ENCODE measurements at regions not wholly inside any gene's neighbourhood (a gene's known extent, or its start where the extent isn't known, plus 50 kb on each side); places are given as distances from the start of the nearest gene placed in this dataset.

DNA sequence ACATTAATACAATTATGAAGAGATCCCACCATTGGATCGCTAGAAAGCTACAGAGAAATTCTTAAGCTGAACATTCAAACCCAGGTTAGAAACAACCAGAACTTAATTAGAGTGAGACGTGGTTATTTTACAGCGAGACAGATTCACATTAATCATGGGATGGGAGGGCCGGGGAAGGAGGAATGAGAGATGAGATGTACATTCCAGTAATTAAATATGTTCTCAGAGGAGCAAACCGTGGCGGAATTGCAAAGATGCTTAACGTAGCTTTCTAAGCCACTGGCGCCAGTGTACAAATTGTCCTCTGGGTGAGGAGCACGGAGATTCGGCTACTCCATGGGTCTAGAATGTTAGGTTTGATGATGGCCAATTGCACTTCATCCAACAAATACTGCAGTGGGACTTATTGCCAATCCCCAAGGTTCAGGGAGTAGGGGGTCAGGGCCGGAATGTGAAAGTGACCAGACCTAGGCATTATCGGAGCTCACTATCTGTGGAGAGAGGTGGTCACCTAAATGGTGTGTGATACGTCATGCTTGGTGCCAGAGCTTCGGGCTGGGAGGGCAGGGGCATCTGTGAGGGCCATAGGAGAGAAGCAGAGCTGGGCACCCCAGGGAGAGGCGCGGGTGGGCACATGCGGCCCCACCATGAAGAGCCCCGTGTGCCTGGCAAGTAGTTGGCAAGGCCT is 114.7 kb downstream of the EDN3 start (continued):
- no peak for TF ChIP-seq CBX5 (IDR thresholded peaks at IDR 0.05; ENCODE audit: low read depth, low read length)
- no peak for TF ChIP-seq RFX5 (IDR thresholded peaks at IDR 0.05; ENCODE audit: borderline replicate concordance, low read depth, low read length)
- no peak for TF ChIP-seq EZH2 (IDR thresholded peaks at IDR 0.05; ENCODE audit: low read depth, low read length, severe bottlenecking)
- no peak for TF ChIP-seq CREB1 (IDR thresholded peaks at IDR 0.05)
